LNCaP clone FGC (cell line): ENCODE measurements at regions not wholly inside any gene's neighbourhood (a gene's known extent, or its start where the extent isn't known, plus 50 kb on each side); places are given as distances from the start of the nearest gene placed in this dataset.

Experiments
- DNase-seq: peaks from one replicate; pipeline ENCODE4 v3.0.0-alpha.2; 2011; ENCODE audit warnings: low read depth
- H3K4me3 ChIP-seq: 2 replicates; pipeline ENCODE4 v1.5.1; 2011; ENCODE audit warnings: mild to moderate bottlenecking, low read depth, low read length, control low read depth
- TF ChIP-seq, protein P1 (sequence below): IDR thresholded peaks from 2 replicates; pipeline ENCODE4 v1.5.1; 2012; ENCODE audit warnings: mild to moderate bottlenecking; ENCODE audit not compliant: control insufficient read depth, insufficient read depth; ENCODE audit errors: extremely low read depth

DNA sequence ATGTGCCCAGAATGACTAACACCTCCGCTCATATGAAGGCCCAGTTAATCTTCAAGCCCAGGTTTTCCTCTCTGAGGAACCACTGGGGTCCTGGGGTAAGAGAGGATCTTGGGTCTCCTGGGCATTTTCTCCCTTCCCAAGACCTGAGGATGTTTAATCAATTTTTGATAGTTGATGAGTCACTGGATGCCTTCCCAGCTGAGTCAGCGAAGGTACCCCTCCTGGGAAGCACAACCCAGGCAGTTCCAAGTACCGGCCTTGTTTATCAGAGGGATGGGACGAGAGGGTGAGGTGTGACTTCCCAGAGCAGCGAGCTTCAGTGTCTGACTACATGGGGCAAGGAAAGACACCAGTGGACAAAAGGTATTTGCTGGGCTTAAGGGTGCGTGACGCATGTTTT is 119.6 kb upstream of the IL12B start:
- no peak for DNase-seq
- TF ChIP-seq, protein P1, sequence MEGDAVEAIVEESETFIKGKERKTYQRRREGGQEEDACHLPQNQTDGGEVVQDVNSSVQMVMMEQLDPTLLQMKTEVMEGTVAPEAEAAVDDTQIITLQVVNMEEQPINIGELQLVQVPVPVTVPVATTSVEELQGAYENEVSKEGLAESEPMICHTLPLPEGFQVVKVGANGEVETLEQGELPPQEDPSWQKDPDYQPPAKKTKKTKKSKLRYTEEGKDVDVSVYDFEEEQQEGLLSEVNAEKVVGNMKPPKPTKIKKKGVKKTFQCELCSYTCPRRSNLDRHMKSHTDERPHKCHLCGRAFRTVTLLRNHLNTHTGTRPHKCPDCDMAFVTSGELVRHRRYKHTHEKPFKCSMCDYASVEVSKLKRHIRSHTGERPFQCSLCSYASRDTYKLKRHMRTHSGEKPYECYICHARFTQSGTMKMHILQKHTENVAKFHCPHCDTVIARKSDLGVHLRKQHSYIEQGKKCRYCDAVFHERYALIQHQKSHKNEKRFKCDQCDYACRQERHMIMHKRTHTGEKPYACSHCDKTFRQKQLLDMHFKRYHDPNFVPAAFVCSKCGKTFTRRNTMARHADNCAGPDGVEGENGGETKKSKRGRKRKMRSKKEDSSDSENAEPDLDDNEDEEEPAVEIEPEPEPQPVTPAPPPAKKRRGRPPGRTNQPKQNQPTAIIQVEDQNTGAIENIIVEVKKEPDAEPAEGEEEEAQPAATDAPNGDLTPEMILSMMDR: no peak
- no peak overlapping the region for H3K4me3 ChIP-seq

DNA sequence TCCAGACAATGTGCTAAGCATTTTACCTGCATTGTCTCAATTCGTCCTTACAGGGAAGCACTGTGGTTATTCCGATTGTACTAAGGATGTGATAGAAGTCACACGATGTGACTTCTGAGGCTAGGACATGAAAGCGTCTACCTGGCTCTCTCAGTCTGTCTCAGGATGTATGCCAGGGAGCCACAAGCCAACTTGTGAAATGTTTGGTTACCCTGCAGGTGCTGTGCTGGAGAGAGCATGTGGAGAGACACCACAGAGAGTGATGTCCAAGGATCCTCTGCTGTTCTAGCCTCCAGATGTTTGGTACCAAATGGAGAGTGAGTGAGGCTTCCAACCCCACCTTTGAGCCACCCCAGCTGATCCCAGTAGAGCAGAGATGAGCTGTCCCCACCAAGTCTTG is 120.1 kb upstream of the IL12B start:
- no peak overlapping the region for H3K4me3 ChIP-seq
- TF ChIP-seq, protein P1: no peak
- DNase-seq: no peak

DNA sequence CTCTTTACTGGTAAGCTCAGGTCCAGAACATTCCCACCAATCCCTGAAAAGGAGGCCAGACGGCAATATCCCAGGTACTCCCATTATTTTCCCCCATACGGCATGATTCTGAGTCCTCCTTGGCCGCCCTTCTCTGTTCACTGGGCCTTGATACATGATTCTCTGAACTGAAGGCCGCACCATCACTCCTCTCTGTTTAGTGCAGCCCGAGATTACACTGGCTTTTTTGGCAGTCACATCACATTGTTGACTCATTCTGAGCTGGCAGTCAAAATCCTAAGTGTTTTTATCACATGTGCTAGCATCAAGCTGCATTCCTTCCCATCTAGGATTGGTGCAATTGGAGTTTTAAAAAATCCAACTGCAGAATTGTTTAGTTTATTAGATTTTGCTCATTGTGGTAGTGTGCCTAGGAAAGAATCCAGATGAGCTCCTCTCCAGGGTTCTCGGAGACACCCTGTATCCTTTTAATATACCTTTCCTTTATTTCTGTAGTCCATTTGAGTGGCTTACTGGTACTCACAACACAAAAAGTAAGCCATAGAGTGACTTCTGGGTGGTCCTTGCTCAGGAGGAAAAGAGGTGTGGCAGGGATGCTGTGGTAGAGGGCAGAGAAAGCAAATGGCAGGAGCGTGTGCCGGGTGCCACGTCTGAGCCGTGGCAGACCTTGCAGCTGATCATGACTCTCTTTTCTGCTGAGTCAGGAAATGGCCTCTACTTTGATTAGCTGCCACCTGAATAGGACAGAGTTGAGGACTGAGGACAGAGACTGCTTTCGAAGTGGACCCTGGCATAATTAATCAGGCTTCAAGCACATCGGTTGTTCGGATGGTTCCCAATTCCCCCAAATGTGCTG is 121.1 kb upstream of the IL12B start:
- TF ChIP-seq, protein P1: no peak
- no peak for DNase-seq
- no peak overlapping the region for H3K4me3 ChIP-seq

DNA sequence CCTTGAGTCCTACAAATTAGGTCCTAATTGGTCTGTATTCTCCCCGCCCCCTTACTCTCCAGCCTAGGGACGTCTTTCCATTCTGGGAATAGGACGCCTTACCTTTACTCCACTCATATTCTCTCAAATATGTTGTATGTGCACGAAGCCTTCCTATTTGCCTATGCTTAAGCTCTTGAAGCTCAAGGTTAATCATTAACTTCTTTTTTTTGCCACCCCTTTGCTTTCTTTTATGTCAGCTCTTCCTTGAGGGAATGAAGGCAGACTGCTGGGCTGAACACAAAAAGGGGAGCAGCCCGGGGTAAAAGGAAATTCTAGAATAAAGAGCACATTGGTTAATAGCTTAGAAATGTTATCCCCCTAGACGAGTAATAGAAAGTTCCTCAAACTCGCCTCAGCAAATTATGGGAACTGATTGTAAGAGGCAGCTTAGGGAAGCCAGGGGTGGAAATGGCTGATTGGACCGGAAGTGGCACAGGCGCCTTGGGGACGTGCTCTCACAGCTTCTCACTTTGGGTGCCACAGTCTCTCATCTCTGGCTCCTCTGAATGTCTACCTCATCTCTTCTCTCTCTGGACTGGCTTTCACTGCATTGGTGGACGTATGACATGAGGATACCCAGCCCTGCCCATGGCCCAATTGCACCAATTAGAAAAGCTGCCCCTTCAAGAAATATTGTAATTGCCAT is 122.3 kb upstream of the IL12B start:
- TF ChIP-seq, protein P1: no peak
- no peak overlapping the region for H3K4me3 ChIP-seq
- no peak for DNase-seq

DNA sequence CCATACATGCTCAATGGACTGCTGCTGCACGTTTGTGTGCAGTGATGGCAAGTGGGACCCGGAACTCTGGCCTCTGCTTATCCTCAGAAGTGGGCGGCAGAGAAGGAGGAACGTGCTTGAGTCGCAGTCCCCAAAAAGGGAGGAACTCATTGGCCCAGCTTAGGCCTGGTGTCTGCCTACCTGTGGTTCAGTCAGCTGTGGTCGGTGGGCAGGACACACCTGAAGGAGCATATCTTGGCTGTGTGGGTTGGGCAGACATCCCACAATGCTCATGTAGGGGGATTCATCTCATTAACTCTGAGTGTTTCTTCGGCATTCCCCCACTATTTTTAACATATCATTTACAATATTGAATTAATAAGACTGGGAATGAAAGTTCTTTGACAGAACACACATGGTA is 122.9 kb upstream of the IL12B start:
- no peak for DNase-seq
- H3K4me3 ChIP-seq: no peak overlapping the region
- TF ChIP-seq, protein P1: no peak

DNA sequence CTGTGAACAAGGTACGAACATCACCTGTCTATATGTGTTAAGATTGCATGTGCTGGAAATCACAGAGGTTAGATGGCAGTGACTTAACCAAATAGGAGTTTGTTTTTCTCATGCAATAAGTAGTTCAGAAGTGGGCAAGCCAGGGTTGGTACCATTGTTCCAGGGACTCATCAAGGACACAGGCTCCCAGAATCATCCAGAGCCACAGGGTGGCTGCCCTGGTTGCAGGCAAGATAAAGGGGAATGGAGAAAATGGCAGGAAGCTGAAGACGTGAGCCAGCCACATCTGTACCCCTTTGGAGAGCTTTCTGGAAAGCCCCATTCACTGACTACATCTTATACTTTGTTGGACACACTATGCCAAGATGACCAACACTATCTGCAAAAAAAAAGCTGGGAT is 126.0 kb upstream of the IL12B start:
- no peak overlapping the region for H3K4me3 ChIP-seq
- no peak for DNase-seq
- TF ChIP-seq, protein P1: no peak
